ENCODE measurements at regions not wholly inside any gene's neighbourhood (a gene's known extent, or its start where the extent isn't known, plus 50 kb on each side); places are given as distances from the start of the nearest gene placed in this dataset.
"Not testable (repeated sequence)": the region's sequence is repeated elsewhere in the genome, so short reads cannot be mapped to it uniquely, and the experiment has no call there.

- DNase-seq = no peak
Measured at GRCh38 chr3:127413318-127413673, 125.5 kb upstream of the PRR20G start.

- DNase-seq = no peak
Measured at GRCh38 chr3:127412578-127413317, 124.9 kb upstream of the PRR20G start.

DNA sequence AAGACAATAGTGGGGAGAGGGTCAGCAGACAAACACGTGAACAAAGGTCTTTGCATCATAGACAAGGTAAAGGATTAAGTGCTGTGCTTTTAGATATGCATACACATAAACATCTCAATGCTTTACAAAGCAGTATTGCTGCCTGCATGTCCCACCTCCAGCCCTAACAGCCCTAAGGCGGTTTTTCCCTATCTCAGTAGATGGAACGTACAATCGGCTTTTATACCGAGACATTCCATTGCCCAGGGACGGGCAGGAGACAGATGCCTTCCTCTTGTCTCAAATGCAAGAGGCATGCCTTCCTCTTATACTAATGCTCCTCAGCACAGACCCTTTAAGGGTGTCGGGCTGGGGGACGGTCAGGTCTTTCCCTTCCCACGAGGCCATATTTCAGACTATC, 124.0 kb upstream of the PRR20G start:
- not testable (repeated sequence) for DNase-seq

DNA sequence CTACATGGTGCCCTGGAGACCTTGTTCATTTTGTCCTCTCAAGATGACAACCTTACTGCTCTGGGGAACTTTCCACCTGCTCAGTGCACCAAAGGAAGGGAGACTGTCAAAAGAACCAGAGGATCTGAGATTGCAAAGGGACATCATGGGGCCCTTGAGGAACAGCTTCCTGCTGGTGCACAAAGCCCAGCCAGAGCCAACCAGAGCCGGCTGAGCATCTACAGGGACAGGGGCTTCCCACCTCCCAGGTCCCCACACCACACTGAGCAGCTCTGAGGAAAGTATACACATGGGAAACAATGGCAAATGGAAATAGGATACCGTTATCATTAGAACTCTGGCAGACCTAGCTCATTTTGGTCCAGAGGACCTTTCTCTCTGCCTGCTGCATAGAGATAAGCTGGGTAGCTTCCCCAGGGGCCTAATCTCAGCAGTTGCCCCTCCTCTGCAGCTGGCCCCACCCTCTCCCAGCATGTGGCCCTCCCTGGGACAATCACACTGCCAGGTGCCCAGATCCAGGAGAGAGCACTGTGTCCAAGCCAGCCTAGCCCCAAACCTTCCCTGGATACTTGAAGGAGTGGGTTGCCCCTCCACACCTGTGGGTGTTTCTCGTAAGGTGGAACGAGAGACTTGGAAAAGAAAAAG, 123.4 kb upstream of the PRR20G start:
- DNase-seq = no peak

DNA sequence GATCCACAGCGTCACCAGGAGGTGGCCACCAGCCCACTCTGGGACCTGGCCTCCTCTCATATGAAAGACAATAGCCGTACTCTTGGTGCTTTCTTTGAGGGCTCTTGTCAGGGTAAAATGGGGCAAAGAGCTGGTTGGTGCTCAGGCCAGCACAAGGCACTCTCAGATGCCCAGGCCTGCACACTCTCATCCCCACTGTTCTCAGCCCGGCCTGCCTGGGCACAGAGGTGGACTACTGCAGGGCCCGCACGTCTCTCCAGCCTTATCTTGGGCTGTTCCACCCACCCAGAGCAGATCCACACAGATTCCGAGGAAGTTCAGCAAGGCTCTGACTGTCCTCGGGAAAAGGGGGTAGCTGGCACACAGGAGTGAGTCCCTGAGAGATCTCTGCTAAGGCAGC, 122.8 kb upstream of the PRR20G start:
- DNase-seq = no peak

GRCh38 chr3:127410137-127410488, 122.3 kb upstream of the PRR20G start:
- DNase-seq = no peak

DNA sequence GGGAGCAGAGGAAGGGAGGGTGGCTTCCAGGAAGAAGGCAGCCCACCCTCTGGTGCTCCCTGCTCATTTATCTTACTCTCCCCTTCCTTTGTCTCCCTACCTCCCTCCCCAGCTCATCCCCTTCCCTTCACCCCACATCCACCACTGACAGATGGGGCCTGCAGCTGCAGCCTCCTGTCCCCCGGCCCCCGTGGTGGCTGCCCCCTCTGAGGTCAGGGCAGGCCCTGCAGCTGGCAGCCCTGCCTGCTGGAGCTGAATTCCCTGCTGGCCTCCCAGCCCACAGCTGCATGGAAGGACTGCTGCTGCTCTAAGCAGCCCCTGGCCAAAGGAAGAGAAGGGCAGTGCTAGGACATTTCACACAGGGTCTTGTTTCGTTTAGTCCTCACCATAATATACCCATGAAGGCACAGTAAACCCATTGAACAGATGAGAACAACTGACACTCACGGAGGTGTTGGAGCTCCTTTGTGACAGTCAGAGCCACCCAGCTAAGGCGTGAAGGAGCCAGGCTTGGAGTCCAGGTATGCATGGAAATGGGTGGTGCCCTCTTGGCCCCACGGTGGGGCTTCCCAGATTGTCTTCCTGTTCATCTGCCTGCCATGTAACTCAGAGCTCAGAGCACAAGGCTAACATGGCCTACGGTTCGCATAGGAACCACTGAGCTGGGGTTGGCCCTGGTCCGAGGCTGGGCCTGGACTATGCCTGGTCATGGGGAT, 121.7 kb upstream of the PRR20G start:
- no peak for DNase-seq

DNA sequence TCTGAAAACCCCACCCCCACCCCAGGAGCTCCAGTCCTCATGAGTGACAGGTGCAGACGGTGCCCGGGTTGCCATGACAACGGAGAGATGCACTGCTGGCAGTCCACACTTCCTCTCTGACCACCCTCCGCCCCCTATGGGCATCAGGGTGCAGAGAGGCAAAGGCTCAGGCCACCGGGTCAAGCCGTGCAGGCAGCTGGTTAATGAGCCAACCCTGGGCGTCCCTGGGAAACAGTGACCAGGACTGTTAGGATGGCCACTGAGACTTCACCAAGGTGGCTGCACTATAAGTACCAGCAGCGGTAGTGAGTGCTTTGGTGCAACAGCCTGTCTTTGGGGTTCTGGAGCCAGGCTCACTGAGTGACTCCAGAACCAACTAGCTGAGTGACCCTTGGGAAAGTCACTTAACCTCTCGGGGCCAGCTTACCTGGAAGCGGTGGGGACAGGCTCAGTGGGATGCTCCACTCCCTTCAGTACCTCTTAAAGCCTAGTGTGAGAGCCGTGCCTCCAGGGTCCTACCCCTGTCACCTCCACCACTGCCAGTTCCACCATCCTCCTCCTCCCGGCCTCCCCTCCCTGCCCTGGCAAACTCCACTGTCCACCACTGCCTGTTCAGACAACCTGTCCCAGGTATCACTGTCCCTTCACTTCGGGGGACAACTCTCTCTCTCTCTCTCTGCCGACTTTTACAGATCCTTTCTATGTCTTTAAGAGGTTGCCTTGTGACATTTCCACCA, 121.0 kb upstream of the PRR20G start:
- DNase-seq = no peak

DNA sequence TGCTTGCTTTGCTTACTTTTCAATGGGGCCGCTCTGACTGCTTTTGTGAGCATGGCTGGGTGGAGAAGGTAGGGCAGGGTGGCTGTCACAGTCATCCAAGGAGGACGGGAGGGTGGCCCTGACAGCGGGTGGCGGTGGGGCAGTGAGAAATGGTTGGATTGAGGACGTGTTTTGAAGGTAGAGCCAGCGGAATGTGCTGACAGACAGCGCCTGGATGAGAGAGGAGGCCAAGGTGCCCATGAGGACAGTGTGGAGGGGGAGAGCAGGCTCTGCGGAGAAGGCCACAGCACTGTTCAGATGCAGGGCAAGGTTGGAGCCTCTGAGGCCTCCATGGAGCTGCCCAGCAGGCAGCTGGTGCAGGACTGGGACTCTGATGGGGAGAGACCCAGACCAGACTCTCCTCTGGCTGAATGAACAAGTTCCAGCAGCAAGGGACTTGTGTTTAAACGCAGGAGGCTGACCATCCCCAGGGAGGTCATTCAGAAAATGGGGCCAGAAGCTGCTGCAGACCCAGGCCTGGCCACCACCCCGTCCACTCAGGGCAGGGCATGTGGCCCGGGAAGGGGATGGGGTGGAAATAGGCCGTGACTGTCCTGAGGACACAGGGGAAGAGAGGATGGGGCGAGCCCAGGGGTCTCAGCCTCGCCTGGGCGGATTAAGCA, 120.3 kb upstream of the PRR20G start:
- DNase-seq = no peak

DNA sequence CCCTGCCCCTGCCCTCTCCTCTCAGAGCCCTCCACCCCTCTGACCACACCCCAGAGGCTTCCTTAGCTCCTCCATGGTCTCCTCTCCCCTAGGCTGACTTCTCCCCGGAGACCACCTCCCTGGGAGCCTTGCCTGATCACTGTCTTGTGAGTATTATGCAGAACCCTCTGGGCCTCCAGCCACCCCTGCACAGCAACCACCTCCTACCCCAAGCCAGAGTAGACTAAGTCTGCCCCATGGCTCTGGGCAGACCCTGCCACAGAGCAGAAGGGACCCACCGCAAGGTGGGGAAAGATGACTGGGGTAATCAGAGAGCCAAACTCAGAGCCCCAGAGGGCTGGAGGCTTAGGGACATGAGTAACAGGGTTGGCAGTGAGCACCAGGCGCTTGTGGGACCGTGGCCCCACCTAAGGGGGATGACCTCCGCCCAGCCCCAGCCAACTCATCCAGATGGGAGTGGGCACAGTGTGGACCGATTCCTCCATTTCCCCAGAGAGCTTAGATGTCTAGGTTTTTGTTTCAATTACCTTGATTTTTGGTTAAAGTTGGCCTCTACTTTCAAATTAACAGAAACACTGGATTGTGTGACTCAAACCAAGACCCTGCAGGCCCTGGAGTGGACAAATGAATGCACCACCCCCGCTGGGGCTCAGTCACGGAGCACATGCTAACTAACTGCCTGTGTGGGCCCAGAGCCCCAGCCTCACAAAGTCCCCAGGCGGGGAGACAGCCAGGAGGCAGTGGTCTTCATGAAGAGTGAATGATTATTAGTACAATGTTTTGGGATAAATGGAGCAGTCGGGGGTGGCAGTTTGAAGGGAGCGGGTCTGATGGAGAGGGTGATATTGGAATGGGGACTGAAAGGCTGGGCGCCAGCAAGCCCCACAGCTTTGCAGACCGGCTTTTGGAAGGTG, 119.4 kb upstream of the PRR20G start:
- no peak for DNase-seq

DNA sequence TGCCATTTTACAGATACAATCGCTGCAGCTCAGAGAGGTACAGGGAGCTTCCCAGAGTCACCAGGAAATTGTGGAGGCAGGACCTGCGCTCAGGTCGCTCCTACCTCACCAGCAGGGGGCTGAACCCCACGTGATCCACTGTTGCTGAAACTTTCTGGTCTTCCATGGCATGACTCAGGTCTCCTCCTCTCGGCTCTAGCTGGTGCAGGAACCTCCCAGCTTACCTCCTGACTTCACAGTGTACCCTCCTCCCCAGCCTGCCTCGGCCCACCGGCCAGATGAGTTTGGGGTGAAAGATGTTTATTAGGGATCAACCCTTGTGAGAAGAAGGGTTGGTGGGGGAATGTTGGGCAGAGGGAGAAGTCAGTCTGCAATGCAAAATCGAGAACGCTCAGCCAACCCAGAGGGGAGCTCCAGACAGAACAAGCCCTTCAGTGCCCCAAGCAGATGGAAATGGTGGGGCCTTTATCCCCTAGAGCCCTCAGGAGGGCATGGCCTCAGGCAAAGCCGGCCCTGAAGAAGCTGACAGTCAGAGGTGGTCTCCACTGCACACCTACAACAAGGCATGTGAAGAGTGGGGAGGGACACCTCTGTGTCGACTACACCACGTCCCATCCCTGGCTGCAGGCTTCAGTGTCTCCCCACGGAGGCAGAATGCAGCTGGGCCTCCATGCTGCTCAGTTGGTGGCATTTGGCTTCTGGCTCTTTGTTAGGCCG, 118.6 kb upstream of the PRR20G start:
- no peak for DNase-seq

DNA sequence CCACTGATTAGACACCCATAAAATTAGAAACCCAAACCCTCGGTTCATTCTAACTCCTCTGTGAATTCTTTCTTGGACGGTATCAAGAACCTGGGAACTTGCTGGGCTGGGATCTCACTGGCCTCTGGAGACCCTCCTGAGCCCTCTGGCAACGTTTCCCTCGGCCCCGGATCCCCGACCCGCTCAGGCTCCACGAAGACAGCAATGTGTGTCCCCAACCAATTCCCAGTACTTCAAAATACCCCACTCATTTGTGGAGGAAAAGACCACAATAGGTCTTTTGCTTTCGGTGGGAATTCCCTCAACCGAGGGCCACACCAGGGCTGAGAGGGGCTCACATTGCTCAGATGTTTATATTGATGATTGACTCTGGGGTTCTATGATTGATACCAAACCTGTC, 117.9 kb upstream of the PRR20G start:
- DNase-seq = no peak

GRCh38 chr3:127405010-127405598, 117.3 kb upstream of the PRR20G start:
- no peak for DNase-seq

DNA sequence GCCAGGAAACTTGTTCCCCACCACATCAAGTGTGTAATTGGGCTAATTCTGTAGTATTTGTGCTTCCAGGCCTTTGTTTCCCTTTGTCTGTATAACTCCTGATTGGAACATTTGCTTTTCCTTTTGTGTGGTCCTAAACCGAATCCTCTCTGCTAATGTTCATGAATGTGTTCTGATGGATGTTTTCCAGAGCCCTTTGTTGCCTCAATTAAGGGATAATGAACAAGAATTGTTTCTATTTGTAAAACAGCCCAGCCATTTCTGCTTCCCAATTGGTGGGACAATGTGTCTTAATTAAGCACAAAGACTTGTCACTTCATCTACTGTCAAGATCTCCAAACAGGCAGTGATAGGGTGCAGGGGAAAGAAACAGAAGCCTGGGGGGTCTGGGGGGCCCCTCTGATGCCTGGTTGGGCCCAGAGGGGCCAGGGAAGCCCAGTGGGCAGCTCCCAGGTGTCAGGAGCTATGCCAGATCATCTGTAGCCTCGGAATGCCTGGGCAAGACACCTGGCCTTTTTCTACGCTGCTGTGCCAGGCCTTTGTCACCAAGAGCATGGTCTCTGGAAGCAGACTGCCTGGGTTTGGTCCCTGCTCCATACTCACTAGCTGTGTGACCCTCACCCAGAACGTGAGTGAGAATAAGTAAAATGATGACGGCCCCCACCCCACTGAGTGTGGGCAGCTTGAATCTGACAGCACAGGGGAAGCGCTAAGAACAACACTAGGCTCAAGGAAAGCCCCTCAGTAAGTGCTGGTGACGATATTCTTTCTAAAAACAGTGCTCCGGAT, 116.6 kb upstream of the PRR20G start:
- DNase-seq = no peak

GRCh38 chr3:127403795-127404194, 115.9 kb upstream of the PRR20G start:
- no peak for DNase-seq

DNA sequence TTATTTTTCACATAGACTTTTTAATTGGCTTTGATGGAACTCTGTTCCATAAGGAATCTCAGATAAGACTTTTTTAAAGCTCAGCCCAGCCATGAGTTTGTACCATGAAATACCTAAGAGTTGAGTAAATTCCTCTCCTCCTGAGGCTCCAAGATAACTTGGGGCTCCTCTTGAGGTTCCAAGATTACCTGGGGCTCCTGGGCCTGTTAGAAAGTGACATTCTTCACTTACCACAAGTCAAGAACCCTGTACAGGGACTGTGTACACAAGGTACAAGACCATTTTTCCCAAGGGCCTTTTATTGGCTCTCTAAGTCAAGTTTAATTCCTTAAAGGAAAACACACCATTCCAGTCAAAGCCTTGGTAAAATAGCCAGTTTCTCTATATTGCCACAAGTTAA, 111.3 kb upstream of the PRR20G start:
- DNase-seq = no peak

GRCh38 chr3:127396473-127396872, 108.6 kb upstream of the PRR20G start:
- no peak for DNase-seq

DNA sequence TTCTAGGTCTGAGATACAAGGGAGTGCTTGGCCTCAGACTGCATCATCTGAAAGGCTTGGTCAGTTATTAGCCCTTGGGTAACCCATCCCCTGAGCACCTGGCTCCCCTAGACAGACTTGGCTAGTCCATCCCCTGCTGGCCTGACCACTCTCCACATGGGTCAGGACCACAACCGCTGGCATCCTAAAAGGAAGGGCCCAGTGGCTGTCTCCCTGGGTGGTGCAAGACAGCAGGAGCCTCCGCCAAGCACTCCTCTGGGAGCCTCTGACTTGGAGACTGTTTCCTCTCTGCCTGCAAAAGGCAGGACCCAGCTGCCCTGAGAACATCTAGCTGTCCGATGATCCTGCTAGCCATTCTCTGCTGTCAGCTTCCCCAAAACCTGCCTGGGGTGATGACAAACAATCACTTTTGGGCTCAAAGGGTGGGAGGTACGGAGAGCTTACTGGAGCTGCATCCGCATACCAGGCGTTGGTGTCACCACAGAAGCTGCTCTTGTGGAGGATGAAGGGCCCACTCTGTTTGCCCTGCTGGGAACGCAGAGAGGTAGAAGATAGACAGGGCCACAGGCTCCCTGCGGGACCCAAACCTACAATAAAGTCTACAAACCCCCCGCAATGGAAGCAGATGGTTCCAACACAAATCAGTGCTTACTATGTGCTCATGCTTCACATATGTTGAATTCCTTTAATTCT, 108.0 kb upstream of the PRR20G start:
- no peak for DNase-seq

DNA sequence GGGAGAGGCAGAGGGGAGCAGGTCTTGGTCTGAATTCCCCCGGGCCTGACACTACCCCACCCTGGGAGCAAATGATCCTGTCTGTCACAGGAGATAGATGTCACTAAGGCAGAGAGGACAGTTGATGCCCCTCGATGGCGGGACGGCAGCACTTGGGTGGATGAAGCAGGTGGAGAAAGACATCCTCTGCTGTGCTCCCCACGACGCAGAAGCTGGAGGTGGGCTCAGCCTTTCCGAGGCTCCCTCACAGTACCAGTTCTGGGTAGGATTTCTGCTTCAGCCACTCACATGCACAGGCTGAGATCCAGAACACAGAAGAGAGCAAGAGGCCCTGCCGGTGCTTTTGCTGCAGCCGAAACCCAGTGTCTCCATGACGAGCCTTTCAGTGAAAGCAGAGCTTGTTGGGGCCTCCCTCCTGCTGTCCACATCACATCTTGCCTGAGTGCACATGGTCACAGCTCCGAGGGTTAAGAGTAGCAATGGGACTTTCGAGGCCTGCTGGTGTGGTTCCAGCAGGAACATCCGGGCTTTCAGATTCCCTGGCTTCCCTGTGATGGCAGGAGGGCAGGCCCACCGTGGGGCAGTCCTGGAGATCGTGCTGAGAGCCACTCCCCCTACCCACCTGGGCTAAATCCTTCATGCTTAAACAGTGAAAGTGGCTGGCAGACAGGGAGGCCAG, 107.3 kb upstream of the PRR20G start:
- no peak for DNase-seq

All from NCI-H446 treated with DMSO at 0.1 percent for 48 hours (cell line).